ENCODE measurements at regions not wholly inside any gene's neighbourhood (a gene's known extent, or its start where the extent isn't known, plus 50 kb on each side); places are given as distances from the start of the nearest gene placed in this dataset.

GRCh38 chr5:175588709-175589429, 69.0 kb upstream of the HRH2 start:
- H3K27ac Mint-ChIP-seq, result no peak overlapping the region

GRCh38 chr5:175589714-175590113, 68.2 kb upstream of the HRH2 start:
- no peaks in the 10 kb centered on the region for H3K36me3 Mint-ChIP-seq (ENCODE audit: low read depth)
- Histone ChIP-seq H3K4me1 (ENCODE audit: insufficient read depth, low read length) (no peaks in the 10 kb centered on the region), H3K27me3 (ENCODE audit: control insufficient read depth in 1 of 2, insufficient read depth in 2 of 2, low read length in 2 of 2) (no peaks in the 10 kb centered on the region), H3K27ac (ENCODE audit: low read depth in 1 of 2, low read length in 2 of 2) (no peak overlapping the region), H3K4me3 (ENCODE audit: low read length) (no peak overlapping the region), H3K9me3 (ENCODE audit: control insufficient read depth in 1 of 2, insufficient read depth in 1 of 2, low read length in 2 of 2) (no peaks in the 10 kb centered on the region), H3K36me3 (ENCODE audit: insufficient read depth, low read length) (no peaks in the 10 kb centered on the region)
- ChIA-PET CTCF (no interaction called here), POLR2A (no interaction called here)
- H3K4me1 Mint-ChIP-seq (ENCODE audit: low read depth), result no peaks in the 10 kb centered on the region
- H3K9me3 Mint-ChIP-seq, result peaks cover 2% of the 10 kb centered on the region
- intact Hi-C loops (cut with DNase I, micrococcal nuclease), result no loop called here
- no peak overlapping the region for H3K4me3 Mint-ChIP-seq
- TF ChIP-seq CTCF (IDR thresholded peaks at IDR 0.05), result no peak
- DNase-seq (no peak), ATAC-seq (ENCODE audit: poor library complexity) (no peak)
- no peak overlapping the region for H3K27ac Mint-ChIP-seq
- no peaks in the 10 kb centered on the region for H3K27me3 Mint-ChIP-seq

More at GRCh38 chr5:175588709-175589429, 69.0 kb upstream of the HRH2 start:
- CTCF ChIA-PET, result no interaction called here
- H3K4me1 Mint-ChIP-seq (ENCODE audit: low read depth), result no peaks in the 10 kb centered on the region
- no peak overlapping the region for H3K4me3 Mint-ChIP-seq
- Histone ChIP-seq H3K4me1 (ENCODE audit: insufficient read depth, low read length) (no peaks in the 10 kb centered on the region), H3K9me3 (ENCODE audit: control insufficient read depth in 1 of 2, insufficient read depth in 1 of 2, low read length in 2 of 2) (no peaks in the 10 kb centered on the region), H3K27me3 (ENCODE audit: control insufficient read depth in 1 of 2, insufficient read depth in 2 of 2, low read length in 2 of 2) (no peaks in the 10 kb centered on the region), H3K27ac (ENCODE audit: low read depth in 1 of 2, low read length in 2 of 2) (no peak overlapping the region), H3K4me3 (ENCODE audit: low read length) (no peak overlapping the region), H3K36me3 (ENCODE audit: insufficient read depth, low read length) (no peaks in the 10 kb centered on the region)
- POLR2A ChIA-PET, result no interaction called here
- DNase-seq (no peak), ATAC-seq (ENCODE audit: poor library complexity) (no peak)
- no peaks in the 10 kb centered on the region for H3K36me3 Mint-ChIP-seq (ENCODE audit: low read depth)
- no peaks in the 10 kb centered on the region for H3K27me3 Mint-ChIP-seq
- intact Hi-C loops (cut with DNase I, micrococcal nuclease), result no loop called here
- peaks cover 2% of the 10 kb centered on the region for H3K9me3 Mint-ChIP-seq
- TF ChIP-seq CTCF (IDR thresholded peaks at IDR 0.05), result no peak

DNA sequence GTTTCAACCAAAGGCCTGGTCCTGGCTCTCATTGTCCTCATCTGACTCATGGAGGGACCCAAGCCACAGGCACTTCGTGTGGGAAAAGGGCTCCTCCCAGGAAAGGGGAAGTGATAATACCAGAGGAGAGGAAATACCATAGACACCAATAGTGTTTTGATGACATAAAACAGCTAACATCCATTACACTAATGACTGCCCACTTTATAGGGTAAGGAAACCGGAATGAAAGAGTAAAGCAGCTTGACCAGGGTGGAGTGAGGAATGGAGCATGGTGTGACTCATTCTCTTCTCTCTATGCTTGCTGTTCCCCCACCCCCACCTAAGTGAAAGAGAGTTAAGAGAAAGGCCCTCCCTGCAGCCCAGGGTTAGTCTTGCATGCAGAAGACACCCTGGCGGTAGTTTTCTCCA, 67.4 kb upstream of the HRH2 start:
- ChIA-PET CTCF (no interaction called here), POLR2A (no interaction called here)
- Histone ChIP-seq H3K27ac (ENCODE audit: low read depth in 1 of 2, low read length in 2 of 2) (no peak overlapping the region), H3K27me3 (ENCODE audit: control insufficient read depth in 1 of 2, insufficient read depth in 2 of 2, low read length in 2 of 2) (no peaks in the 10 kb centered on the region), H3K36me3 (ENCODE audit: insufficient read depth, low read length) (no peaks in the 10 kb centered on the region), H3K4me3 (ENCODE audit: low read length) (no peak overlapping the region), H3K9me3 (ENCODE audit: control insufficient read depth in 1 of 2, insufficient read depth in 1 of 2, low read length in 2 of 2) (no peaks in the 10 kb centered on the region), H3K4me1 (ENCODE audit: insufficient read depth, low read length) (no peaks in the 10 kb centered on the region)
- no peak overlapping the region for H3K4me3 Mint-ChIP-seq
- intact Hi-C loops (cut with DNase I, micrococcal nuclease), result no loop called here
- ATAC-seq (ENCODE audit: poor library complexity) (no peak), DNase-seq (peak in 2 of 14 experiments; percentile 33 to 45)
- no peak overlapping the region for H3K27ac Mint-ChIP-seq
- no peaks in the 10 kb centered on the region for H3K27me3 Mint-ChIP-seq
- H3K9me3 Mint-ChIP-seq, result peaks cover 2% of the 10 kb centered on the region
- no peaks in the 10 kb centered on the region for H3K4me1 Mint-ChIP-seq (ENCODE audit: low read depth)
- H3K36me3 Mint-ChIP-seq (ENCODE audit: low read depth), result no peaks in the 10 kb centered on the region
- TF ChIP-seq CTCF (IDR thresholded peaks at IDR 0.05), result no peak

All from CD4-positive, alpha-beta T cell (primary cell).